Astrocyte (in vitro differentiated cells and primary cell): ENCODE measurements at regions not wholly inside any gene's neighbourhood (a gene's known extent, or its start where the extent isn't known, plus 50 kb on each side); places are given as distances from the start of the nearest gene placed in this dataset.
A peak's percentile ranks its signal among the peaks of the same experiment; 100 is the strongest.

Source experiments
- DNase-seq: peaks from one replicate; pipeline ENCODE4 v3.0.0-alpha.2; 2010; ENCODE audit warnings: low read depth
- FAIRE-seq: peaks from 2 replicates; lab custom pipeline; 2011; peaks lifted over from hg19 to GRCh38; lab: Jason Lieb, UNC
- H2AFZ ChIP-seq: 2 replicates; pipeline ENCODE4 v1.6.0; 2012; ENCODE audit warnings: low read depth, low read length, inconsistent platforms
- H3K27ac ChIP-seq: 2 replicates; pipeline ENCODE4 v1.5.1; 2011; ENCODE audit warnings: low read depth, low read length, inconsistent platforms
- H3K27me3 ChIP-seq: 2 replicates; pipeline ENCODE4 v1.6.0; 2011; ENCODE audit warnings: low read length, inconsistent platforms; ENCODE audit not compliant: insufficient read depth
- H3K36me3 ChIP-seq: 2 replicates; pipeline ENCODE4 v1.5.1; 2011; ENCODE audit warnings: low read length, inconsistent platforms; ENCODE audit not compliant: insufficient read depth
- H3K4me1 ChIP-seq: 2 replicates; pipeline ENCODE4 v1.5.1; 2011; ENCODE audit warnings: low read length, inconsistent platforms; ENCODE audit not compliant: insufficient read depth
- H3K4me2 ChIP-seq: 2 replicates; pipeline ENCODE4 v1.6.0; 2012; ENCODE audit warnings: low read length, inconsistent platforms
- H3K4me3 ChIP-seq: 2 replicates; pipeline ENCODE4 v1.5.1; 2011; ENCODE audit warnings: low read depth, mild to moderate bottlenecking, low read length, inconsistent platforms; ENCODE audit not compliant: insufficient read depth
- H3K79me2 ChIP-seq: 2 replicates; pipeline ENCODE4 v1.6.0; 2012; ENCODE audit warnings: mild to moderate bottlenecking, low read length, inconsistent platforms; ENCODE audit not compliant: insufficient read depth
- H3K9ac ChIP-seq: 2 replicates; pipeline ENCODE4 v1.6.0; 2012; ENCODE audit warnings: mild to moderate bottlenecking, low read length, inconsistent platforms
- H3K9me3 ChIP-seq: 2 replicates; pipeline ENCODE4 v1.5.1; 2012; ENCODE audit warnings: low read depth, mild to moderate bottlenecking, low read length, inconsistent platforms; ENCODE audit not compliant: insufficient read depth
- H4K20me1 ChIP-seq: 2 replicates; pipeline ENCODE4 v1.6.0; 2012; ENCODE audit warnings: low read length, inconsistent platforms; ENCODE audit not compliant: insufficient read depth
- H3K27ac Mint-ChIP-seq: one replicate; pipeline ENCODE4 v1.8.0; 2021; ENCODE audit warnings: mild to moderate bottlenecking, mixed read lengths; ENCODE audit not compliant: unreplicated experiment
- H3K27me3 Mint-ChIP-seq: one replicate; pipeline ENCODE4 v1.8.0; 2021; ENCODE audit warnings: low read depth, mixed read lengths; ENCODE audit not compliant: unreplicated experiment
- H3K36me3 Mint-ChIP-seq: one replicate; pipeline ENCODE4 v1.8.0; 2021; ENCODE audit warnings: low read depth, mixed read lengths; ENCODE audit not compliant: unreplicated experiment
- H3K4me1 Mint-ChIP-seq: one replicate; pipeline ENCODE4 v1.8.0; 2021; ENCODE audit warnings: low read depth, mixed read lengths; ENCODE audit not compliant: unreplicated experiment
- H3K4me3 Mint-ChIP-seq: one replicate; pipeline ENCODE4 v1.8.0; 2021; ENCODE audit warnings: mild to moderate bottlenecking, moderate library complexity, mixed read lengths; ENCODE audit not compliant: unreplicated experiment
- H3K9me3 Mint-ChIP-seq: one replicate; pipeline ENCODE4 v1.8.0; 2021; ENCODE audit warnings: mild to moderate bottlenecking, mixed read lengths; ENCODE audit not compliant: unreplicated experiment
- EZH2 ChIP-seq: IDR thresholded peaks from 2 replicates; pipeline ENCODE4 v1.6.1; 2012; ENCODE audit warnings: mild to moderate bottlenecking, low read length, inconsistent platforms; ENCODE audit not compliant: insufficient read depth
- TF ChIP-seq, protein P1 (sequence below): IDR thresholded peaks from 2 replicates; pipeline ENCODE4 v1.5.1; 2011; ENCODE audit warnings: low read depth, mild to moderate bottlenecking, inconsistent platforms, low read length, moderate library complexity; ENCODE audit not compliant: insufficient read depth

DNA sequence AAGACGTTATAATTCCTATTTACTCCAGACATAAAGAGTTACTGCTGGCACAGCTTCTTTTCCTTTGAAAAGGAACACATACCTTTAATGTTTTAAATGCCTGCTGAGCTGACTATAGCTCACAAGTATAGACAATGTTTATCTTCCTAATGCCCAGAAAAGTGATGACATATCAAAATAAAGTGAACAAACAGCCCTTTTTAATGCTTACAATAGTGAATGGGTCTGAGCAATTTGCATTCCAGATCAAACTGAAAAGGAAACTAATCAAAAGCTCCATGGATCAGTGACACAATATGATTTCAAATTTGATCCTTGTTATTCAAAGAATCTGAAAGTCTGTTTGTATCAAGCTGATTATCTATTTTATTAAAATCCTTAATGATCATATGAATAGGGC lies 233.6 kb upstream of the SEMA3E start:
- no peak for FAIRE-seq
- no peaks in the 10 kb centered on the region for H3K27me3 Mint-ChIP-seq
- H3K4me1 ChIP-seq = no peaks in the 10 kb centered on the region
- H3K27ac Mint-ChIP-seq = no peak overlapping the region
- H4K20me1 ChIP-seq = no peaks in the 10 kb centered on the region
- no peak overlapping the region for H3K4me2 ChIP-seq
- TF ChIP-seq EZH2 = no peak
- TF ChIP-seq, protein P1, sequence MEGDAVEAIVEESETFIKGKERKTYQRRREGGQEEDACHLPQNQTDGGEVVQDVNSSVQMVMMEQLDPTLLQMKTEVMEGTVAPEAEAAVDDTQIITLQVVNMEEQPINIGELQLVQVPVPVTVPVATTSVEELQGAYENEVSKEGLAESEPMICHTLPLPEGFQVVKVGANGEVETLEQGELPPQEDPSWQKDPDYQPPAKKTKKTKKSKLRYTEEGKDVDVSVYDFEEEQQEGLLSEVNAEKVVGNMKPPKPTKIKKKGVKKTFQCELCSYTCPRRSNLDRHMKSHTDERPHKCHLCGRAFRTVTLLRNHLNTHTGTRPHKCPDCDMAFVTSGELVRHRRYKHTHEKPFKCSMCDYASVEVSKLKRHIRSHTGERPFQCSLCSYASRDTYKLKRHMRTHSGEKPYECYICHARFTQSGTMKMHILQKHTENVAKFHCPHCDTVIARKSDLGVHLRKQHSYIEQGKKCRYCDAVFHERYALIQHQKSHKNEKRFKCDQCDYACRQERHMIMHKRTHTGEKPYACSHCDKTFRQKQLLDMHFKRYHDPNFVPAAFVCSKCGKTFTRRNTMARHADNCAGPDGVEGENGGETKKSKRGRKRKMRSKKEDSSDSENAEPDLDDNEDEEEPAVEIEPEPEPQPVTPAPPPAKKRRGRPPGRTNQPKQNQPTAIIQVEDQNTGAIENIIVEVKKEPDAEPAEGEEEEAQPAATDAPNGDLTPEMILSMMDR = no peak
- no peak overlapping the region for H3K4me3 Mint-ChIP-seq
- peak; percentile 1 for DNase-seq
- H3K79me2 ChIP-seq = no peaks in the 10 kb centered on the region
- peaks cover 7% of the 10 kb centered on the region for H3K4me1 Mint-ChIP-seq
- no peaks in the 10 kb centered on the region for H3K9me3 Mint-ChIP-seq
- no peak overlapping the region for H3K9ac ChIP-seq
- H3K9me3 ChIP-seq = no peaks in the 10 kb centered on the region
- no peak overlapping the region for H2AFZ ChIP-seq
- no peaks in the 10 kb centered on the region for H3K36me3 Mint-ChIP-seq
- H3K36me3 ChIP-seq = no peaks in the 10 kb centered on the region
- no peaks in the 10 kb centered on the region for H3K27me3 ChIP-seq
- no peak overlapping the region for H3K4me3 ChIP-seq
- no peak overlapping the region for H3K27ac ChIP-seq

DNA sequence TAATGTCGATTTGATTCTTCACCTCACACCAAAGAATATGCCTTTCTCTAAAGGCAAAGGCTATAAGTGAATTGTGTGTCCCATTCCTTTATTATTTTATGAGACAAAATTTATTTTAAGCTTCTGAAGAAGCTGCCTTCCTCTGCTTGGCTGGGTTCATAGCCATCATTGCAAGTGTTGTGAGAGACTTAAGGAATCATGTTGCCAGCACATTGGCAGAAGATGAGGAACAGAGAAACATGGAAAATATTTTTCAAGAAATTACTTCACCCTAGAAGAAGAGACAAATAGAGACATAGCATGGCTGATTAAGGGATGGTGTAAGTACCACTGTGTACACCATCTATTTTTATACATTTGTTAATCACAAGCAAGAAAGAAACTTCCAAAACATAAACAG lies 230.1 kb upstream of the SEMA3E start:
- Histone ChIP-seq H3K27ac (no peak overlapping the region), H3K4me3 (no peak overlapping the region), H3K27me3 (no peaks in the 10 kb centered on the region), H3K4me1 (no peaks in the 10 kb centered on the region), H4K20me1 (no peaks in the 10 kb centered on the region), H3K9ac (no peak overlapping the region), H3K4me2 (no peak overlapping the region), H3K79me2 (no peaks in the 10 kb centered on the region), H3K36me3 (no peaks in the 10 kb centered on the region), H2AFZ (no peak overlapping the region), H3K9me3 (no peaks in the 10 kb centered on the region)
- FAIRE-seq (no peak), DNase-seq (no peak)
- H3K4me1 Mint-ChIP-seq = peaks cover 10% of the 10 kb centered on the region
- no peak for TF ChIP-seq EZH2
- TF ChIP-seq, protein P1 = no peak
- no peak overlapping the region for H3K27ac Mint-ChIP-seq
- H3K36me3 Mint-ChIP-seq = no peaks in the 10 kb centered on the region
- no peak overlapping the region for H3K4me3 Mint-ChIP-seq
- H3K27me3 Mint-ChIP-seq = no peaks in the 10 kb centered on the region
- no peaks in the 10 kb centered on the region for H3K9me3 Mint-ChIP-seq

DNA sequence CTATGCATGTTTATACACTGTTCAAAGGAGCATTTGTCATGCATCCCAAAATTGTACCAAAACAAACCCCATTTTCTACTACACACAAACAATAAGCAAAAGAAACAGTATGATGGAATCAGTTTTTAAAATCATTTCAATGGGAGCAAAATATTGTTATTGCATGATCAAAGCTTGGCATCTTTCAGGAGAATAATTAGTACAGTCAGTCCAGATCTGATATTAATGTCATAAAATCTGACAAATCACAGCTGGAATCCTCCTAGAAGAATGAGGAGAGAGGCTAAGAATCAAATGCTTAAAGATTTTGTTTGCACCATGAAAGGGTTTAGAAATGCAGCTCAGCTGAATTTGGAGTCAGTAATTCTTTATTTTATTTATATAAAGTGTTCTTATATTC lies 229.7 kb upstream of the SEMA3E start:
- Histone ChIP-seq H3K4me3 (no peak overlapping the region), H3K4me1 (no peaks in the 10 kb centered on the region), H4K20me1 (no peaks in the 10 kb centered on the region), H3K4me2 (no peak overlapping the region), H3K79me2 (no peaks in the 10 kb centered on the region), H3K27me3 (no peaks in the 10 kb centered on the region), H3K27ac (no peak overlapping the region), H3K9ac (no peak overlapping the region), H3K9me3 (no peaks in the 10 kb centered on the region), H2AFZ (no peak overlapping the region), H3K36me3 (no peaks in the 10 kb centered on the region)
- no peak for FAIRE-seq
- DNase-seq = no peak
- no peak overlapping the region for H3K4me3 Mint-ChIP-seq
- no peaks in the 10 kb centered on the region for H3K9me3 Mint-ChIP-seq
- no peaks in the 10 kb centered on the region for H3K27me3 Mint-ChIP-seq
- H3K36me3 Mint-ChIP-seq = no peaks in the 10 kb centered on the region
- H3K27ac Mint-ChIP-seq = no peak overlapping the region
- TF ChIP-seq, protein P1 = no peak
- peaks cover 10% of the 10 kb centered on the region for H3K4me1 Mint-ChIP-seq
